Panc1 (cell line): ENCODE measurements at regions not wholly inside any gene's neighbourhood (a gene's known extent, or its start where the extent isn't known, plus 50 kb on each side); places are given as distances from the start of the nearest gene placed in this dataset.

Experiments
- ATAC-seq: fragments of 200-7000 bp; cut with Tn5 transposase; 2 replicates; pipeline ENCODE4 v1.9.1; 2020; ENCODE audit warnings: mild to moderate bottlenecking, moderate library complexity
- BruUV-seq: library from RNA; stranded (reverse); fragments of 400-500 nt; replicated peaks from 2 replicates; lab custom pipeline; 2021; lab: Mats Ljungman, UMichigan
- CTCF ChIA-PET: fragments of 300-600 bp; sonication (Branson Sonifier 250); formaldehyde crosslinking; loops from one replicate; lab custom pipeline; 2022; ENCODE audit warnings: antibody characterized with exemption; lab: Charles Lee
- POLR2A ChIA-PET: fragments of 300-600 bp; sonication (Branson Sonifier 250); formaldehyde crosslinking; loops from one replicate; lab custom pipeline; 2022; ENCODE audit warnings: antibody characterized with exemption; lab: Charles Lee
- DNase-seq: peaks from one replicate; pipeline ENCODE4 v3.0.0-alpha.2; 2010; ENCODE audit warnings: low read depth, low spot score
- H3K27ac ChIP-seq: 2 replicates; pipeline ENCODE4 v1.5.1; 2011; ENCODE audit warnings: mild to moderate bottlenecking, low read length, inconsistent platforms
- H3K27me3 ChIP-seq: fragments of 200-500 bp; sonication (Bioruptor generic); 2 replicates; pipeline ENCODE4 v1.6.0; 2014; ENCODE audit warnings: low read length, inconsistent platforms; ENCODE audit not compliant: control insufficient read depth, insufficient read depth
- H3K36me3 ChIP-seq: fragments of 200-500 bp; sonication (Bioruptor generic); 2 replicates; pipeline ENCODE4 v1.5.1; 2014; ENCODE audit warnings: inconsistent platforms, mild to moderate bottlenecking, low read length, moderate library complexity; ENCODE audit not compliant: control insufficient read depth, insufficient read depth
- H3K4me1 ChIP-seq: 2 replicates; pipeline ENCODE4 v1.5.1; 2011; ENCODE audit warnings: inconsistent platforms, mild to moderate bottlenecking, low read length, moderate library complexity; ENCODE audit not compliant: control insufficient read depth, insufficient read depth
- H3K4me3 ChIP-seq, 2 experiments: 2 replicates each; pipeline ENCODE4 v1.5.1; 2011 to 2012; ENCODE audit warnings: low read depth in 2 of 2, low read length in 2 of 2, mild to moderate bottlenecking in 2 of 2, inconsistent platforms in 1 of 2, moderate library complexity in 1 of 2
- H3K9me3 ChIP-seq: fragments of 200-500 bp; sonication (Bioruptor generic); 2 replicates; pipeline ENCODE4 v1.5.1; 2014; ENCODE audit warnings: low read depth, mild to moderate bottlenecking, inconsistent platforms, low read length, moderate library complexity; ENCODE audit not compliant: control insufficient read depth, insufficient read depth
- POLR2AphosphoS5 ChIP-seq: IDR thresholded peaks from 2 replicates; pipeline ENCODE4 v1.6.1; 2012; ENCODE audit warnings: mild to moderate bottlenecking, low read depth, low read length, moderate library complexity
- SIN3A ChIP-seq: IDR thresholded peaks from 2 replicates; pipeline ENCODE4 v1.6.1; 2012; ENCODE audit warnings: low read depth, mild to moderate bottlenecking, low read length, moderate library complexity, borderline replicate concordance; ENCODE audit not compliant: insufficient read depth
- TCF7L2 ChIP-seq: IDR thresholded peaks from 2 replicates; pipeline ENCODE4 v1.6.1; 2011; ENCODE audit warnings: mild to moderate bottlenecking, low read depth, low read length, inconsistent platforms
- in situ Hi-C: cut with HindIII; loops from 2 replicates; pipeline ENCODE4 v1.10.0; 2016; ENCODE audit warnings: low sequenced_read_pairs, low pct_unique_long_range_greater_than_20kb
- intact Hi-C: fragments of 100-400 bp; cut with micrococcal nuclease; formaldehyde crosslinking; loops from one replicate; pipeline ENCODE4 v1.10.0; 2022; ENCODE audit not compliant: unreplicated experiment
- TF ChIP-seq, protein P1 (sequence below): fragments of 450-650 bp; IDR thresholded peaks from 2 replicates; pipeline ENCODE4 v1.5.1; 2017; ENCODE audit warnings: mild to moderate bottlenecking
- TF ChIP-seq, protein P2 (sequence below), 2 experiments: IDR thresholded peaks; 2 replicates each; pipeline ENCODE4 v1.6.1; 2011 to 2012; ENCODE audit warnings: low read depth in 2 of 2, control low read depth in 1 of 2, low read length in 1 of 2, mild to moderate bottlenecking in 1 of 2, moderate library complexity in 1 of 2; ENCODE audit not compliant: insufficient read depth in 1 of 2

DNA sequence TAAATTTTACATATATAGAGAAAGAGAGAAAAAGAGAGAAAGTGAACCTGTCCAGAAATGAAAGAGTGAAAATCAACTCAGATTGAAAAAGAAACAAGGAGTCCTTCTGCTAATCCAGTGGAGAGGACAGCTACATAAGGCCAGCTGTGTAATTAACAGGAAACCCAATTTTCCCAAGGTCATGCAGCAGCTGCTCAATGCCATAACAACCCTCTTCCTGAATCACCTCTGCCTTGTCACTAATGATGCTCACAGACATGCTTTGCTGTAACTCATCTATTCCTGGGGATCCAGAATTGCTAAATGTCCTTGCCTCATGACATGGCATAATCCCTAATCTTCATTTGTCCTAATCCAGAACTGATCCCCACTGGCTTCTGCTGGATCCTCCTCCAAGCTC, 288.6 kb downstream of the NEBL start:
- Histone ChIP-seq H3K4me1 (no peaks in the 10 kb centered on the region), H3K27ac (no peak overlapping the region), H3K4me3 (no peak overlapping the region), H3K27me3 (no peaks in the 10 kb centered on the region), H3K36me3 (no peaks in the 10 kb centered on the region), H3K9me3 (no peaks in the 10 kb centered on the region)
- intact Hi-C loops, result no loop called here
- ChIA-PET CTCF (no interaction called here), POLR2A (no interaction called here)
- no peak for DNase-seq
- TF ChIP-seq, protein P1, sequence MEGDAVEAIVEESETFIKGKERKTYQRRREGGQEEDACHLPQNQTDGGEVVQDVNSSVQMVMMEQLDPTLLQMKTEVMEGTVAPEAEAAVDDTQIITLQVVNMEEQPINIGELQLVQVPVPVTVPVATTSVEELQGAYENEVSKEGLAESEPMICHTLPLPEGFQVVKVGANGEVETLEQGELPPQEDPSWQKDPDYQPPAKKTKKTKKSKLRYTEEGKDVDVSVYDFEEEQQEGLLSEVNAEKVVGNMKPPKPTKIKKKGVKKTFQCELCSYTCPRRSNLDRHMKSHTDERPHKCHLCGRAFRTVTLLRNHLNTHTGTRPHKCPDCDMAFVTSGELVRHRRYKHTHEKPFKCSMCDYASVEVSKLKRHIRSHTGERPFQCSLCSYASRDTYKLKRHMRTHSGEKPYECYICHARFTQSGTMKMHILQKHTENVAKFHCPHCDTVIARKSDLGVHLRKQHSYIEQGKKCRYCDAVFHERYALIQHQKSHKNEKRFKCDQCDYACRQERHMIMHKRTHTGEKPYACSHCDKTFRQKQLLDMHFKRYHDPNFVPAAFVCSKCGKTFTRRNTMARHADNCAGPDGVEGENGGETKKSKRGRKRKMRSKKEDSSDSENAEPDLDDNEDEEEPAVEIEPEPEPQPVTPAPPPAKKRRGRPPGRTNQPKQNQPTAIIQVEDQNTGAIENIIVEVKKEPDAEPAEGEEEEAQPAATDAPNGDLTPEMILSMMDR, result no peak
- TF ChIP-seq, protein P2, sequence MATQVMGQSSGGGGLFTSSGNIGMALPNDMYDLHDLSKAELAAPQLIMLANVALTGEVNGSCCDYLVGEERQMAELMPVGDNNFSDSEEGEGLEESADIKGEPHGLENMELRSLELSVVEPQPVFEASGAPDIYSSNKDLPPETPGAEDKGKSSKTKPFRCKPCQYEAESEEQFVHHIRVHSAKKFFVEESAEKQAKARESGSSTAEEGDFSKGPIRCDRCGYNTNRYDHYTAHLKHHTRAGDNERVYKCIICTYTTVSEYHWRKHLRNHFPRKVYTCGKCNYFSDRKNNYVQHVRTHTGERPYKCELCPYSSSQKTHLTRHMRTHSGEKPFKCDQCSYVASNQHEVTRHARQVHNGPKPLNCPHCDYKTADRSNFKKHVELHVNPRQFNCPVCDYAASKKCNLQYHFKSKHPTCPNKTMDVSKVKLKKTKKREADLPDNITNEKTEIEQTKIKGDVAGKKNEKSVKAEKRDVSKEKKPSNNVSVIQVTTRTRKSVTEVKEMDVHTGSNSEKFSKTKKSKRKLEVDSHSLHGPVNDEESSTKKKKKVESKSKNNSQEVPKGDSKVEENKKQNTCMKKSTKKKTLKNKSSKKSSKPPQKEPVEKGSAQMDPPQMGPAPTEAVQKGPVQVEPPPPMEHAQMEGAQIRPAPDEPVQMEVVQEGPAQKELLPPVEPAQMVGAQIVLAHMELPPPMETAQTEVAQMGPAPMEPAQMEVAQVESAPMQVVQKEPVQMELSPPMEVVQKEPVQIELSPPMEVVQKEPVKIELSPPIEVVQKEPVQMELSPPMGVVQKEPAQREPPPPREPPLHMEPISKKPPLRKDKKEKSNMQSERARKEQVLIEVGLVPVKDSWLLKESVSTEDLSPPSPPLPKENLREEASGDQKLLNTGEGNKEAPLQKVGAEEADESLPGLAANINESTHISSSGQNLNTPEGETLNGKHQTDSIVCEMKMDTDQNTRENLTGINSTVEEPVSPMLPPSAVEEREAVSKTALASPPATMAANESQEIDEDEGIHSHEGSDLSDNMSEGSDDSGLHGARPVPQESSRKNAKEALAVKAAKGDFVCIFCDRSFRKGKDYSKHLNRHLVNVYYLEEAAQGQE (IDR thresholded peaks at IDR 0.05; ENCODE audit: insufficient read depth in 1 of 2, low read depth in 2 of 2, low read length in 1 of 2), result no peak
- TF ChIP-seq TCF7L2 (no peak), SIN3A (no peak), POLR2AphosphoS5 (no peak)
- in situ Hi-C loops, result no loop called here
- no TSS peak for BruUV-seq
- ATAC-seq, result no peak

DNA sequence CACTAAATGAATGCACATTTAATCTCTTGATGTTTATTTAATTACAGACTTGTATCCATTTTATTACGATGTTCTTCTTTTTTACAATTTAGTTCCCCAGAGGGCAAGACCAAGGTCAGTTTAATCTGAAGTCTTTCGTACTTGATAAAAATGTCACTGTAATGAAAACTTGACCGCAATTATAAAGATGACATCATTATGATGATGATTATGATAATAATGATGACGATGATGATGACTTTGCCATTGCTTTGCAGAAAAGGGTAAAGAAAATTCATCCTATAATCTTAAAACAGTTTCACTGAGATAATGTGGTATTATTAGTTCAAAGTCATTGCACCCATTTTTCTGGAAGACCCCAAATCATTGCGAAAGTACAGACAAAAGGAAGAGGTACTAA, 290.1 kb downstream of the NEBL start:
- Histone ChIP-seq H3K27me3 (no peaks in the 10 kb centered on the region), H3K36me3 (no peaks in the 10 kb centered on the region), H3K4me1 (no peaks in the 10 kb centered on the region), H3K4me3 (no peak overlapping the region), H3K9me3 (no peaks in the 10 kb centered on the region), H3K27ac (no peak overlapping the region)
- TF ChIP-seq, protein P2 (IDR thresholded peaks at IDR 0.05; ENCODE audit: insufficient read depth in 1 of 2, low read depth in 2 of 2, low read length in 1 of 2), result no peak
- TF ChIP-seq, protein P1, result no peak
- TF ChIP-seq TCF7L2 (no peak), SIN3A (no peak)
- BruUV-seq, result no TSS peak
- ATAC-seq, result no peak
- in situ Hi-C loops, result no loop called here
- intact Hi-C loops, result no loop called here
- POLR2A ChIA-PET, result no interaction called here
- DNase-seq, result no peak
- CTCF ChIA-PET, result no interaction called here
